Lung (tissue), 11 donors: ENCODE measurements at regions not wholly inside any gene's neighbourhood (a gene's known extent, or its start where the extent isn't known, plus 50 kb on each side); places are given as distances from the start of the nearest gene placed in this dataset.
"Not testable (repeated sequence)": the region's sequence is repeated elsewhere in the genome, so short reads cannot be mapped to it uniquely, and the experiment has no call there.

Experiments used
- ATAC-seq: fragments of 200-7000 bp; cut with Tn5 transposase; one replicate; pipeline ENCODE4 v1.9.1; 2020; ENCODE audit warnings: moderate number of reproducible peaks; ENCODE audit not compliant: insufficient read depth, low FRiP score
- DNase-seq, 3 donors: peaks; one replicate each; pipeline ENCODE4 v3.0.0-alpha.2; 2013 to 2017
- H3K27ac ChIP-seq, 2 donors: one replicate each; pipeline ENCODE4 v1.5.1; 2013; ENCODE audit warnings: mild to moderate bottlenecking in 2 of 2, moderate library complexity in 2 of 2, control low read depth in 1 of 2, inconsistent platforms in 1 of 2, low read depth in 1 of 2, low read length in 1 of 2
- H3K27me3 ChIP-seq, 3 donors: one replicate each; pipeline ENCODE4 v1.5.1; 2013; ENCODE audit warnings: low read length in 2 of 3; ENCODE audit not compliant: control insufficient read depth in 3 of 3, insufficient read depth in 3 of 3
- H3K36me3 ChIP-seq, 4 donors: one replicate each; pipeline ENCODE4 v1.5.1; 2013; ENCODE audit warnings: low read length in 4 of 4, mild to moderate bottlenecking in 1 of 4, moderate library complexity in 1 of 4; ENCODE audit not compliant: control insufficient read depth in 4 of 4, insufficient read depth in 4 of 4
- H3K4me1 ChIP-seq, 5 donors: one replicate each; pipeline ENCODE4 v1.5.1; 2013; ENCODE audit warnings: low read length in 5 of 5, mild to moderate bottlenecking in 2 of 5, moderate library complexity in 1 of 5; ENCODE audit not compliant: control insufficient read depth in 5 of 5, insufficient read depth in 5 of 5
- H3K4me3 ChIP-seq: one replicate; pipeline ENCODE4 v1.5.1; 2013; ENCODE audit warnings: mild to moderate bottlenecking, control low read depth, moderate library complexity
- H3K9ac ChIP-seq, 2 donors: one replicate each; pipeline ENCODE4 v1.5.1; 2013; ENCODE audit warnings: low read length in 2 of 2, control low read depth in 1 of 2; ENCODE audit not compliant: insufficient read depth in 1 of 2
- H3K9me3 ChIP-seq, 4 donors: one replicate each; pipeline ENCODE4 v1.5.1; 2013; ENCODE audit warnings: low read length in 3 of 4, mild to moderate bottlenecking in 1 of 4, moderate library complexity in 1 of 4; ENCODE audit not compliant: control insufficient read depth in 4 of 4, insufficient read depth in 3 of 4
- CTCF ChIP-seq: IDR thresholded peaks from 2 replicates; pipeline ENCODE4 v1.5.1; 2012; ENCODE audit warnings: mild to moderate bottlenecking; ENCODE audit errors: control extremely low read depth, extremely low read depth
- WGBS, 2 donors: extraction: QIAGEN DNeasy Blood & Tissue Kit; methylation state at CpG; one replicate each; pipeline ENCODE4 v1.1.7; 2013; 5-methylcytosine and 5-hydroxymethylcytosine counted together
- donor health status: control.
- donor health status: control.
- donor health status: Bipolar disorder and iron deficiency.
- donor health status: healthy.
- donor health status: DM: yes; HTN: yes; CAD: no.

GRCh38 chr16:88271296-88271695 is 111.5 kb upstream of the ZNF469 start:
- H3K9ac ChIP-seq, H3K36me3 ChIP-seq, H3K4me3 ChIP-seq, H3K4me1 ChIP-seq, H3K27me3 ChIP-seq, H3K27ac ChIP-seq, H3K9me3 ChIP-seq, DNase-seq, ATAC-seq: not testable (repeated sequence)
- whole genome bisulfite sequencing, 2 donors = 85% methylated on average over 10 to 11 of the region's 11 CpGs

GRCh38 chr16:88271776-88272175 is 111.0 kb upstream of the ZNF469 start:
- WGBS, 2 donors = 73 to 78% methylated on average over 3 of the region's 3 CpGs
- not testable (repeated sequence) for H3K36me3 ChIP-seq, ATAC-seq

GRCh38 chr16:88272437-88272836 is 110.3 kb upstream of the ZNF469 start:
- H3K4me3 ChIP-seq, DNase-seq, H3K9me3 ChIP-seq, H3K27me3 ChIP-seq, ATAC-seq, H3K4me1 ChIP-seq, H3K36me3 ChIP-seq, H3K27ac ChIP-seq, H3K9ac ChIP-seq: not testable (repeated sequence)
- WGBS, 2 donors = 88 to 92% methylated on average over 12 of the region's 12 CpGs

More at GRCh38 chr16:88271776-88272175, 111.0 kb upstream of the ZNF469 start:
- not testable (repeated sequence) for DNase-seq, H3K9me3 ChIP-seq, H3K27me3 ChIP-seq, H3K4me1 ChIP-seq, H3K9ac ChIP-seq, H3K27ac ChIP-seq, H3K4me3 ChIP-seq

GRCh38 chr16:88274126-88274750 is 108.5 kb upstream of the ZNF469 start:
- H3K27ac ChIP-seq, H3K9ac ChIP-seq: not testable (repeated sequence)
- DNase-seq = peak in 1 of 3 donors; percentile 39

GRCh38 chr16:88274847-88275246 is 107.9 kb upstream of the ZNF469 start:
- TF ChIP-seq CTCF = no peak
- no peak overlapping the region for H3K27ac ChIP-seq
- no peaks in the 10 kb centered on the region for H3K36me3 ChIP-seq
- H3K27me3 ChIP-seq = no peaks in the 10 kb centered on the region
- WGBS, 2 donors = 51 to 71% methylated on average over 17 of the region's 17 CpGs
- peak in 2 of 3 donors; percentile 51 to 66 for DNase-seq
- H3K9me3 ChIP-seq = peaks cover 0 to 11% (median under 1%) of the 10 kb centered on the region in 4 donors
- peaks cover 0 to 9% (median 0%) of the 10 kb centered on the region in 5 donors for H3K4me1 ChIP-seq
- no peak for ATAC-seq
- no peak overlapping the region for H3K4me3 ChIP-seq
- no peak overlapping the region for H3K9ac ChIP-seq

More at GRCh38 chr16:88274126-88274750, 108.5 kb upstream of the ZNF469 start:
- not testable (repeated sequence) for H3K4me1 ChIP-seq, ATAC-seq, H3K27me3 ChIP-seq, H3K4me3 ChIP-seq, H3K36me3 ChIP-seq
- 52 to 61% methylated on average over 11 of the region's 11 CpGs for WGBS, 2 donors
- peaks cover 0 to 10% (median 0%) of the 10 kb centered on the region in 4 donors for H3K9me3 ChIP-seq

- not testable (repeated sequence) for H3K27ac ChIP-seq, H3K4me1 ChIP-seq, H3K9ac ChIP-seq, DNase-seq, H3K27me3 ChIP-seq, H3K36me3 ChIP-seq, H3K4me3 ChIP-seq, ATAC-seq
- peaks cover 0 to 16% (median 4%) of the 10 kb centered on the region in 4 donors for H3K9me3 ChIP-seq
- 57 to 75% methylated on average over 21 of the region's 21 CpGs for WGBS, 2 donors
Observed at GRCh38 chr16:88275336-88276122, 107.2 kb upstream of the ZNF469 start.

GRCh38 chr16:88276123-88276588 is 106.6 kb upstream of the ZNF469 start:
- not testable (repeated sequence) for H3K27ac ChIP-seq, ATAC-seq, H3K9ac ChIP-seq, H3K4me1 ChIP-seq, DNase-seq, H3K36me3 ChIP-seq, H3K27me3 ChIP-seq, H3K4me3 ChIP-seq
- peaks cover 0 to 16% (median 5%) of the 10 kb centered on the region in 4 donors for H3K9me3 ChIP-seq
- WGBS, 2 donors = 74 to 77% methylated on average over 13 of the region's 13 CpGs
